Spleen (tissue), 11 donors: ENCODE measurements at regions not wholly inside any gene's neighbourhood (a gene's known extent, or its start where the extent isn't known, plus 50 kb on each side); places are given as distances from the start of the nearest gene placed in this dataset.

Source experiments
- DNase-seq: peaks from one replicate; pipeline ENCODE4 v3.0.0-alpha.2; 2020
- H3K27ac ChIP-seq, 8 donors: fragments of 200-600 bp; sonication (generic) in 7 of 8; 1 replicate in 4 of 8; 2 replicates in 4 of 8; pipeline versions ENCODE4 v1.5.0 to v1.8.0; 2016 to 2021; ENCODE audit warnings: inconsistent platforms in 4 of 8, mild to moderate bottlenecking in 4 of 8, moderate library complexity in 1 of 8
- H3K27me3 ChIP-seq, 7 donors: fragments of 200-600 bp; sonication (generic) in 6 of 7; replicated peaks in 1 of 7; 1 replicate in 4 of 7; 2 replicates in 3 of 7; pipeline versions ENCODE4 v1.5.0 to v1.8.0; 2016 to 2021; ENCODE audit warnings: inconsistent platforms in 3 of 7, mild to moderate bottlenecking in 1 of 7
- H3K36me3 ChIP-seq, 6 donors: fragments of 200-600 bp; sonication (generic) in 5 of 6; 1 replicate in 4 of 6; 2 replicates in 2 of 6; pipeline versions ENCODE4 v1.5.0 to v1.8.0; 2016 to 2021; ENCODE audit warnings: inconsistent platforms in 2 of 6
- H3K4me1 ChIP-seq, 6 donors: fragments of 200-600 bp; sonication (generic) in 5 of 6; 1 replicate in 3 of 6; 2 replicates in 3 of 6; pipeline versions ENCODE4 v1.5.0 to v1.8.0; 2016 to 2021; ENCODE audit warnings: inconsistent platforms in 3 of 6
- H3K4me3 ChIP-seq, 8 donors: fragments of 200-600 bp; sonication (generic) in 7 of 8; 1 replicate in 4 of 8; 2 replicates in 4 of 8; pipeline versions ENCODE4 v1.5.0 to v1.8.0; 2016 to 2021; ENCODE audit warnings: inconsistent platforms in 4 of 8, mild to moderate bottlenecking in 4 of 8, moderate library complexity in 2 of 8
- H3K9me3 ChIP-seq, 8 donors: fragments of 200-600 bp; sonication (generic) in 7 of 8; 1 replicate in 4 of 8; 2 replicates in 4 of 8; pipeline versions ENCODE4 v1.5.0 to v1.8.0; 2016 to 2021; ENCODE audit warnings: inconsistent platforms in 4 of 8
- CTCF ChIP-seq, 11 experiments: fragments of 200-600 bp in 7 of 11; fragments of 450-650 bp in 4 of 11; sonication (generic) in 4 of 11; IDR thresholded peaks in 8 of 11; conservative IDR thresholded peaks in 3 of 11; 1 replicate in 7 of 11; 2 replicates in 4 of 11; pipeline versions ENCODE4 v1.4.0 to v1.8.0; 2016 to 2021; ENCODE audit warnings: antibody characterized with exemption in 11 of 11, inconsistent platforms in 4 of 11, mild to moderate bottlenecking in 1 of 11
- POLR2A ChIP-seq, 3 donors: fragments of 450-650 bp; IDR thresholded peaks; one replicate each; pipeline ENCODE4 v1.5.1; 2017; ENCODE audit warnings: antibody characterized with exemption in 3 of 3, mild to moderate bottlenecking in 1 of 3
- POLR2AphosphoS5 ChIP-seq, 3 donors: sonication (generic); formaldehyde crosslinking; IDR thresholded peaks; one replicate each; pipeline ENCODE4 v1.5.1; 2017; ENCODE audit warnings: antibody characterized with exemption in 3 of 3
- WGBS, 5 donors: extraction: QIAGEN DNeasy Blood & Tissue Kit in 3 of 5; methylation state at CpG; one replicate each; pipeline versions ENCODE4 v1.1.5 to v1.1.7; 2013 to 2018; 5-methylcytosine and 5-hydroxymethylcytosine counted together
- intact Hi-C: fragments of 100-400 bp; cut with DNase I; formaldehyde crosslinking; loops from one replicate; pipeline ENCODE4 v1.15.0; 2023; ENCODE audit warnings: low total_unique reads
- donor health status: healthy with polysubstance abuse.
- donor health status: DM: no; HTN: no; CAD: no; lungs with moderate emphysema.
- donor health status: DM: no; HTN: no; CAD: no.
- donor health status: Bipolar disorder and iron deficiency.
- donor health status: healthy.
- donor health status: DM: no; HTN: no; CAD: no.
- donor health status: DM: yes; HTN: yes; CAD: no.

GRCh38 chr12:113678223-113679119 is 206.8 kb upstream of the LHX5 start:
- H3K4me3 ChIP-seq: no peak overlapping the region

GRCh38 chr12:113676547-113676946 is 204.9 kb upstream of the LHX5 start:
- H3K27ac ChIP-seq: no peak overlapping the region
- DNase-seq: no peak
- no peaks in the 10 kb centered on the region for H3K4me1 ChIP-seq
- peaks cover 0 to 4% (median 0%) of the 10 kb centered on the region in 8 donors for H3K9me3 ChIP-seq
- TF ChIP-seq POLR2A (IDR thresholded peaks at IDR 0.05) (no peak), CTCF (IDR thresholded peaks at IDR 0.05 in 8 of 11, conservative IDR thresholded peaks at IDR 0.05 in 3 of 11) (no peak), POLR2AphosphoS5 (IDR thresholded peaks at IDR 0.05) (no peak)
- H3K4me3 ChIP-seq: no peak overlapping the region
- H3K27me3 ChIP-seq: peaks cover 0 to 70% (median 5%) of the 10 kb centered on the region in 7 donors
- intact Hi-C loops: no loop called here
- 76 to 87% (median 83%) methylated on average over 3 of the region's 3 CpGs for WGBS, 5 donors
- no peaks in the 10 kb centered on the region for H3K36me3 ChIP-seq

More at GRCh38 chr12:113678223-113679119, 206.8 kb upstream of the LHX5 start:
- no peak for DNase-seq
- no peaks in the 10 kb centered on the region for H3K4me1 ChIP-seq
- no peak overlapping the region for H3K27ac ChIP-seq
- intact Hi-C loops: no loop called here
- no peaks in the 10 kb centered on the region for H3K36me3 ChIP-seq
- peaks cover 0 to 57% (median 5%) of the 10 kb centered on the region in 7 donors for H3K27me3 ChIP-seq
- TF ChIP-seq CTCF (IDR thresholded peaks at IDR 0.05 in 8 of 11, conservative IDR thresholded peaks at IDR 0.05 in 3 of 11) (no peak), POLR2AphosphoS5 (IDR thresholded peaks at IDR 0.05) (no peak), POLR2A (IDR thresholded peaks at IDR 0.05) (no peak)
- H3K9me3 ChIP-seq: peaks cover 0 to 4% (median 0%) of the 10 kb centered on the region in 8 donors
- WGBS, 5 donors: 70 to 82% (median 76%) methylated on average over 15 to 16 of the region's 16 CpGs

GRCh38 chr12:113676117-113676516 is 204.4 kb upstream of the LHX5 start:
- WGBS, 5 donors: 85 to 93% (median 91%) methylated on average over 7 of the region's 7 CpGs
- no peak overlapping the region for H3K4me3 ChIP-seq
- no peaks in the 10 kb centered on the region for H3K4me1 ChIP-seq
- no peak for DNase-seq
- intact Hi-C loops: no loop called here
- no peak for TF ChIP-seq POLR2AphosphoS5 (IDR thresholded peaks at IDR 0.05)
- TF ChIP-seq CTCF (IDR thresholded peaks at IDR 0.05 in 8 of 11, conservative IDR thresholded peaks at IDR 0.05 in 3 of 11): no peak
- no peak for TF ChIP-seq POLR2A (IDR thresholded peaks at IDR 0.05)
- peaks cover 0 to 74% (median 5%) of the 10 kb centered on the region in 7 donors for H3K27me3 ChIP-seq
- no peak overlapping the region for H3K27ac ChIP-seq
- H3K36me3 ChIP-seq: no peaks in the 10 kb centered on the region
- H3K9me3 ChIP-seq: peaks cover 0 to 4% (median 0%) of the 10 kb centered on the region in 8 donors

- no peaks in the 10 kb centered on the region for H3K4me1 ChIP-seq
- H3K4me3 ChIP-seq: no peak overlapping the region
- 52 to 60% (median 58%) methylated on average over 9 of the region's 9 CpGs for WGBS, 5 donors
- intact Hi-C loops: no loop called here
- H3K36me3 ChIP-seq: no peaks in the 10 kb centered on the region
- TF ChIP-seq CTCF (IDR thresholded peaks at IDR 0.05 in 8 of 11, conservative IDR thresholded peaks at IDR 0.05 in 3 of 11) (no peak), POLR2A (IDR thresholded peaks at IDR 0.05) (no peak), POLR2AphosphoS5 (IDR thresholded peaks at IDR 0.05) (no peak)
- no peak overlapping the region for H3K27ac ChIP-seq
- H3K9me3 ChIP-seq: no peaks in the 10 kb centered on the region
- peaks cover 0 to 83% (median 5%) of the 10 kb centered on the region in 7 donors for H3K27me3 ChIP-seq
- no peak for DNase-seq
These were observed 203.3 kb upstream of the LHX5 start for GRCh38 chr12:113674996-113675395.
